Transverse colon (tissue), 4 donors: ENCODE measurements at regions not wholly inside any gene's neighbourhood (a gene's known extent, or its start where the extent isn't known, plus 50 kb on each side); places are given as distances from the start of the nearest gene placed in this dataset.

Experiments used
- DNase-seq: peaks from one replicate; pipeline ENCODE4 v3.0.0-alpha.2; 2019
- H3K27ac ChIP-seq, 4 donors: fragments of 200-600 bp; sonication (generic); 2 replicates each; pipeline ENCODE4 v1.5.1; 2016 to 2018; ENCODE audit warnings: inconsistent platforms in 4 of 4
- H3K27me3 ChIP-seq: fragments of 200-600 bp; sonication (generic); 2 replicates; pipeline ENCODE4 v1.5.1; 2017; ENCODE audit warnings: inconsistent platforms
- H3K36me3 ChIP-seq, 4 donors: fragments of 200-600 bp; sonication (generic); 2 replicates each; pipeline ENCODE4 v1.5.1; 2017 to 2019; ENCODE audit warnings: inconsistent platforms in 4 of 4
- H3K4me1 ChIP-seq, 4 donors: fragments of 200-600 bp; sonication (generic); 2 replicates each; pipeline ENCODE4 v1.5.1; 2017 to 2020; ENCODE audit warnings: inconsistent platforms in 4 of 4
- H3K4me3 ChIP-seq, 4 donors: fragments of 200-600 bp; sonication (generic); 1 replicate in 1 of 4; 2 replicates in 3 of 4; pipeline versions ENCODE4 v1.5.1 to v1.6.1; 2017 to 2019; ENCODE audit warnings: inconsistent platforms in 4 of 4
- H3K9me3 ChIP-seq, 2 donors: fragments of 200-600 bp; sonication (generic); 2 replicates each; pipeline ENCODE4 v1.5.1; 2017 to 2019; ENCODE audit warnings: inconsistent platforms in 2 of 2
- EP300 ChIP-seq: sonication (generic); formaldehyde crosslinking; IDR thresholded peaks from one replicate; pipeline ENCODE4 v1.6.1; 2017; ENCODE audit warnings: antibody characterized with exemption, low read depth
- POLR2A ChIP-seq: fragments of 450-650 bp; IDR thresholded peaks from one replicate; pipeline ENCODE4 v1.6.1; 2016; ENCODE audit warnings: antibody characterized with exemption, mild to moderate bottlenecking, moderate library complexity
- POLR2AphosphoS5 ChIP-seq, 3 donors: sonication (generic); formaldehyde crosslinking; IDR thresholded peaks; one replicate each; pipeline ENCODE4 v1.6.1; 2016; ENCODE audit warnings: antibody characterized with exemption in 3 of 3
- WGBS, 2 donors: methylation state at CpG; one replicate each; pipeline ENCODE4 v1.1.5; 2018; ENCODE audit warnings: low coverage in 1 of 2; 5-methylcytosine and 5-hydroxymethylcytosine counted together
- in situ Hi-C, 4 donors: fragments of 200-750 bp; cut with MboI; loops; one replicate each; pipeline versions ENCODE4 v1.15.0 to v1.15.1; 2017; ENCODE audit warnings: low sequenced_read_pairs in 3 of 4, low pct_ligation_motif_present in 1 of 4, low pct_unique_long_range_greater_than_20kb in 1 of 4
- intact Hi-C: fragments of 100-400 bp; cut with DNase I; formaldehyde crosslinking; loops from one replicate; pipeline ENCODE4 v1.15.1; 2023; ENCODE audit warnings: low total_unique reads
- TF ChIP-seq, protein P1 (sequence below), 5 experiments: fragments of 200-600 bp in 3 of 5; fragments of 450-650 bp in 2 of 5; sonication (generic) in 3 of 5; IDR thresholded peaks; 1 replicate in 2 of 5; 2 replicates in 3 of 5; pipeline ENCODE4 v1.5.1; 2016 to 2017; ENCODE audit warnings: antibody characterized with exemption in 5 of 5, inconsistent platforms in 3 of 5, mild to moderate bottlenecking in 2 of 5, moderate library complexity in 1 of 5

GRCh38 chr3:168405288-168405687, 309.6 kb upstream of the GOLIM4 start:
- intact Hi-C loops (no loop called here), in situ Hi-C loops (no loop called here)
- H3K9me3 ChIP-seq, result no peaks in the 10 kb centered on the region
- H3K27ac ChIP-seq, result no peak overlapping the region
- no peak for DNase-seq
- no peaks in the 10 kb centered on the region for H3K36me3 ChIP-seq
- H3K4me3 ChIP-seq, result no peak overlapping the region
- H3K27me3 ChIP-seq, result no peaks in the 10 kb centered on the region
- TF ChIP-seq EP300, result no peak
- TF ChIP-seq POLR2AphosphoS5 (IDR thresholded peaks at IDR 0.05), result no peak
- TF ChIP-seq, protein P1, sequence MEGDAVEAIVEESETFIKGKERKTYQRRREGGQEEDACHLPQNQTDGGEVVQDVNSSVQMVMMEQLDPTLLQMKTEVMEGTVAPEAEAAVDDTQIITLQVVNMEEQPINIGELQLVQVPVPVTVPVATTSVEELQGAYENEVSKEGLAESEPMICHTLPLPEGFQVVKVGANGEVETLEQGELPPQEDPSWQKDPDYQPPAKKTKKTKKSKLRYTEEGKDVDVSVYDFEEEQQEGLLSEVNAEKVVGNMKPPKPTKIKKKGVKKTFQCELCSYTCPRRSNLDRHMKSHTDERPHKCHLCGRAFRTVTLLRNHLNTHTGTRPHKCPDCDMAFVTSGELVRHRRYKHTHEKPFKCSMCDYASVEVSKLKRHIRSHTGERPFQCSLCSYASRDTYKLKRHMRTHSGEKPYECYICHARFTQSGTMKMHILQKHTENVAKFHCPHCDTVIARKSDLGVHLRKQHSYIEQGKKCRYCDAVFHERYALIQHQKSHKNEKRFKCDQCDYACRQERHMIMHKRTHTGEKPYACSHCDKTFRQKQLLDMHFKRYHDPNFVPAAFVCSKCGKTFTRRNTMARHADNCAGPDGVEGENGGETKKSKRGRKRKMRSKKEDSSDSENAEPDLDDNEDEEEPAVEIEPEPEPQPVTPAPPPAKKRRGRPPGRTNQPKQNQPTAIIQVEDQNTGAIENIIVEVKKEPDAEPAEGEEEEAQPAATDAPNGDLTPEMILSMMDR (IDR thresholded peaks at IDR 0.05), result no peak
- TF ChIP-seq POLR2A, result no peak
- WGBS, 2 donors, result 91 to 100% methylated on average over 1 of the region's 1 CpG
- no peaks in the 10 kb centered on the region for H3K4me1 ChIP-seq

- in situ Hi-C loops, result no loop called here
- Histone ChIP-seq H3K36me3 (no peaks in the 10 kb centered on the region), H3K27ac (no peak overlapping the region), H3K9me3 (no peaks in the 10 kb centered on the region), H3K4me3 (no peak overlapping the region), H3K27me3 (no peaks in the 10 kb centered on the region), H3K4me1 (no peaks in the 10 kb centered on the region)
- intact Hi-C loops, result loop anchor here (10.0 kb wide), 1 partner anchor 816 kb away; no protein-coding TSS in a partner anchor
- no peak for DNase-seq
- TF ChIP-seq POLR2AphosphoS5 (IDR thresholded peaks at IDR 0.05) (no peak), EP300 (no peak), POLR2A (no peak)
- TF ChIP-seq, protein P1 (IDR thresholded peaks at IDR 0.05), result no peak
Observed at GRCh38 chr3:168398371-168399025, 302.8 kb upstream of the GOLIM4 start.

GRCh38 chr3:168396861-168397260, 301.1 kb upstream of the GOLIM4 start:
- in situ Hi-C loops (no loop called here), intact Hi-C loops (loop anchor here (10.0 kb wide), 1 partner anchor 818 kb away; no protein-coding TSS in a partner anchor)
- WGBS, 2 donors, result 63 to 76% methylated on average over 1 of the region's 1 CpG

DNA sequence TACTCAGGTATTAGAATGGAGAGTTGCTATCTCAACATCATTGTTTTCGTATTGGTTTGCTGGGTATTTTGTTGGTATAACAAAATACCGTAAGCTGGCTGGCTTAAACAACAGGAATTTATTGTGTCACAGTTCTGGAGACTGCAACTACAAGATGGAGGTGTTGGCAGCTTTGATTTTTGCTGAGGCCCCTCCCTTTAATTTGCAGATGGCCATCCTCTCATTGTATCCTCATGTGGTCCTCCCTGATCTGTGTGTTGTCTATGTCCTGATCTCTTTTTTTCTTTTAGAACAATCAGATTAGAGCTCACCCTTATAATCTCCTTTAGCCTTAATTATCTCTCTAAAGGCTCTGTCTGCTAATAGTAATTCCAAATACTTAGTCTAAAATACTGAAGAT, 299.8 kb upstream of the GOLIM4 start:
- no peaks in the 10 kb centered on the region for H3K27me3 ChIP-seq
- 66 to 72% methylated on average over 2 of the region's 2 CpGs for WGBS, 2 donors
- intact Hi-C loops (loop anchor here (10.0 kb wide), 1 partner anchor 819 kb away; no protein-coding TSS in a partner anchor), in situ Hi-C loops (no loop called here)
- H3K36me3 ChIP-seq, result no peaks in the 10 kb centered on the region
- H3K9me3 ChIP-seq, result no peaks in the 10 kb centered on the region
- H3K4me3 ChIP-seq, result no peak overlapping the region
- DNase-seq, result no peak
- H3K27ac ChIP-seq, result no peak overlapping the region
- H3K4me1 ChIP-seq, result no peaks in the 10 kb centered on the region
- TF ChIP-seq POLR2A (no peak), EP300 (no peak), POLR2AphosphoS5 (IDR thresholded peaks at IDR 0.05) (no peak)
- TF ChIP-seq, protein P1 (IDR thresholded peaks at IDR 0.05), result no peak

More at GRCh38 chr3:168396861-168397260, 301.1 kb upstream of the GOLIM4 start:
- Histone ChIP-seq H3K27ac (no peak overlapping the region), H3K27me3 (no peaks in the 10 kb centered on the region), H3K4me1 (no peaks in the 10 kb centered on the region), H3K4me3 (no peak overlapping the region), H3K36me3 (no peaks in the 10 kb centered on the region), H3K9me3 (no peaks in the 10 kb centered on the region)
- TF ChIP-seq, protein P1 (IDR thresholded peaks at IDR 0.05), result no peak
- TF ChIP-seq EP300 (no peak), POLR2AphosphoS5 (IDR thresholded peaks at IDR 0.05) (no peak), POLR2A (no peak)
- no peak for DNase-seq
